ENCODE measurements at regions not wholly inside any gene's neighbourhood (a gene's known extent, or its start where the extent isn't known, plus 50 kb on each side); places are given as distances from the start of the nearest gene placed in this dataset.
A peak's percentile ranks its signal among the peaks of the same experiment; 100 is the strongest.

DNA sequence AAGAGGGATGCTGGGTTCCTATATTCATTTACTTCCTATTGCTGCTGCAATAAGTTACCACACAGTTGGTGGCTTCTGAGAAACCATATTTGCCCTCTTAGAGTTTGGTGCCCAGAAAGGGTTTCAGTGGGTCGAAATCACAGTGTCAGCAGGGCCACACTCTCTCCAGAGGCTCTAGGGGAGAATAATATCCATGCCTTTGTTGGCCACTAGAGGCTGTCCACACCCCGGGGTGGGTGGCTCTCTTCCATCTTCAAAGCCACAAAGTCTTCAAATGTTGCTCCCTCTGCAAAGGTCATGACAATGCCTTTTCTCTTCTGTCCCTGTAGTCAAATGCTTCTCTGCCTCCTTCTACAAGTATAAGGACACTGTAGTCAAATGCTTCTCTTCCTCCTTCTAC, 989.4 kb downstream of the CCSER2 start:
- TF ChIP-seq, protein P1, sequence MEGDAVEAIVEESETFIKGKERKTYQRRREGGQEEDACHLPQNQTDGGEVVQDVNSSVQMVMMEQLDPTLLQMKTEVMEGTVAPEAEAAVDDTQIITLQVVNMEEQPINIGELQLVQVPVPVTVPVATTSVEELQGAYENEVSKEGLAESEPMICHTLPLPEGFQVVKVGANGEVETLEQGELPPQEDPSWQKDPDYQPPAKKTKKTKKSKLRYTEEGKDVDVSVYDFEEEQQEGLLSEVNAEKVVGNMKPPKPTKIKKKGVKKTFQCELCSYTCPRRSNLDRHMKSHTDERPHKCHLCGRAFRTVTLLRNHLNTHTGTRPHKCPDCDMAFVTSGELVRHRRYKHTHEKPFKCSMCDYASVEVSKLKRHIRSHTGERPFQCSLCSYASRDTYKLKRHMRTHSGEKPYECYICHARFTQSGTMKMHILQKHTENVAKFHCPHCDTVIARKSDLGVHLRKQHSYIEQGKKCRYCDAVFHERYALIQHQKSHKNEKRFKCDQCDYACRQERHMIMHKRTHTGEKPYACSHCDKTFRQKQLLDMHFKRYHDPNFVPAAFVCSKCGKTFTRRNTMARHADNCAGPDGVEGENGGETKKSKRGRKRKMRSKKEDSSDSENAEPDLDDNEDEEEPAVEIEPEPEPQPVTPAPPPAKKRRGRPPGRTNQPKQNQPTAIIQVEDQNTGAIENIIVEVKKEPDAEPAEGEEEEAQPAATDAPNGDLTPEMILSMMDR (conservative IDR thresholded peaks at IDR 0.05; ENCODE audit: low read depth in 2 of 2), result peak; percentile 19 to 23; a peak in 1 of 4 replicates
- TF ChIP-seq EZH2 (IDR thresholded peaks at IDR 0.05; ENCODE audit: low read depth, unreplicated experiment) (no peak), JUNB (IDR thresholded peaks at IDR 0.05; ENCODE audit: unreplicated experiment) (no peak), EZH2phosphoT487 (IDR thresholded peaks at IDR 0.05; ENCODE audit: unreplicated experiment) (no peak), CREB1 (CRISPR knock-in tag; IDR thresholded peaks at IDR 0.05; ENCODE audit: low read depth) (no peak), POLR2AphosphoS5 (IDR thresholded peaks at IDR 0.05; ENCODE audit: low read depth) (no peak), NANOG (IDR thresholded peaks at IDR 0.05; ENCODE audit: borderline replicate concordance) (no peak), ZNF114 (CRISPR knock-in tag; IDR thresholded peaks at IDR 0.05) (no peak), STAT1 (IDR thresholded peaks at IDR 0.05; ENCODE audit: unreplicated experiment) (no peak)
- TF ChIP-seq, protein P2, sequence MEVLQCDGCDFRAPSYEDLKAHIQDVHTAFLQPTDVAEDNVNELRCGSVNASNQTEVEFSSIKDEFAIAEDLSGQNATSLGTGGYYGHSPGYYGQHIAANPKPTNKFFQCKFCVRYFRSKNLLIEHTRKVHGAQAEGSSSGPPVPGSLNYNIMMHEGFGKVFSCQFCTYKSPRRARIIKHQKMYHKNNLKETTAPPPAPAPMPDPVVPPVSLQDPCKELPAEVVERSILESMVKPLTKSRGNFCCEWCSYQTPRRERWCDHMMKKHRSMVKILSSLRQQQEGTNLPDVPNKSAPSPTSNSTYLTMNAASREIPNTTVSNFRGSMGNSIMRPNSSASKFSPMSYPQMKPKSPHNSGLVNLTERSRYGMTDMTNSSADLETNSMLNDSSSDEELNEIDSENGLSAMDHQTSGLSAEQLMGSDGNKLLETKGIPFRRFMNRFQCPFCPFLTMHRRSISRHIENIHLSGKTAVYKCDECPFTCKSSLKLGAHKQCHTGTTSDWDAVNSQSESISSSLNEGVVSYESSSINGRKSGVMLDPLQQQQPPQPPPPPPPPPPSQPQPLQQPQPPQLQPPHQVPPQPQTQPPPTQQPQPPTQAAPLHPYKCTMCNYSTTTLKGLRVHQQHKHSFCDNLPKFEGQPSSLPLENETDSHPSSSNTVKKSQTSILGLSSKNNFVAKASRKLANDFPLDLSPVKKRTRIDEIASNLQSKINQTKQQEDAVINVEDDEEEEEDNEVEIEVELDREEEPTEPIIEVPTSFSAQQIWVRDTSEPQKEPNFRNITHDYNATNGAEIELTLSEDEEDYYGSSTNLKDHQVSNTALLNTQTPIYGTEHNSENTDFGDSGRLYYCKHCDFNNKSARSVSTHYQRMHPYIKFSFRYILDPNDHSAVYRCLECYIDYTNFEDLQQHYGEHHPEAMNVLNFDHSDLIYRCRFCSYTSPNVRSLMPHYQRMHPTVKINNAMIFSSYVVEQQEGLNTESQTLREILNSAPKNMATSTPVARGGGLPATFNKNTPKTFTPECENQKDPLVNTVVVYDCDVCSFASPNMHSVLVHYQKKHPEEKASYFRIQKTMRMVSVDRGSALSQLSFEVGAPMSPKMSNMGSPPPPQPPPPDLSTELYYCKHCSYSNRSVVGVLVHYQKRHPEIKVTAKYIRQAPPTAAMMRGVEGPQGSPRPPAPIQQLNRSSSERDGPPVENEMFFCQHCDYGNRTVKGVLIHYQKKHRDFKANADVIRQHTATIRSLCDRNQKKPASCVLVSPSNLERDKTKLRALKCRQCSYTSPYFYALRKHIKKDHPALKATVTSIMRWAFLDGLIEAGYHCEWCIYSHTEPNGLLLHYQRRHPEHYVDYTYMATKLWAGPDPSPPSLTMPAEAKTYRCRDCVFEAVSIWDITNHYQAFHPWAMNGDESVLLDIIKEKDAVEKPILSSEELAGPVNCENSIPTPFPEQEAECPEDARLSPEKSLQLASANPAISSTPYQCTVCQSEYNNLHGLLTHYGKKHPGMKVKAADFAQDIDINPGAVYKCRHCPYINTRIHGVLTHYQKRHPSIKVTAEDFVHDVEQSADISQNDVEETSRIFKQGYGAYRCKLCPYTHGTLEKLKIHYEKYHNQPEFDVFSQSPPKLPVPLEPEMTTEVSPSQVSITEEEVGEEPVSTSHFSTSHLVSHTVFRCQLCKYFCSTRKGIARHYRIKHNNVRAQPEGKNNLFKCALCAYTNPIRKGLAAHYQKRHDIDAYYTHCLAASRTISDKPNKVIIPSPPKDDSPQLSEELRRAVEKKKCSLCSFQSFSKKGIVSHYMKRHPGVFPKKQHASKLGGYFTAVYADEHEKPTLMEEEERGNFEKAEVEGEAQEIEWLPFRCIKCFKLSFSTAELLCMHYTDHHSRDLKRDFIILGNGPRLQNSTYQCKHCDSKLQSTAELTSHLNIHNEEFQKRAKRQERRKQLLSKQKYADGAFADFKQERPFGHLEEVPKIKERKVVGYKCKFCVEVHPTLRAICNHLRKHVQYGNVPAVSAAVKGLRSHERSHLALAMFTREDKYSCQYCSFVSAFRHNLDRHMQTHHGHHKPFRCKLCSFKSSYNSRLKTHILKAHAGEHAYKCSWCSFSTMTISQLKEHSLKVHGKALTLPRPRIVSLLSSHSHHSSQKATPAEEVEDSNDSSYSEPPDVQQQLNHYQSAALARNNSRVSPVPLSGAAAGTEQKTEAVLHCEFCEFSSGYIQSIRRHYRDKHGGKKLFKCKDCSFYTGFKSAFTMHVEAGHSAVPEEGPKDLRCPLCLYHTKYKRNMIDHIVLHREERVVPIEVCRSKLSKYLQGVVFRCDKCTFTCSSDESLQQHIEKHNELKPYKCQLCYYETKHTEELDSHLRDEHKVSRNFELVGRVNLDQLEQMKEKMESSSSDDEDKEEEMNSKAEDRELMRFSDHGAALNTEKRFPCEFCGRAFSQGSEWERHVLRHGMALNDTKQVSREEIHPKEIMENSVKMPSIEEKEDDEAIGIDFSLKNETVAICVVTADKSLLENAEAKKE (CRISPR knock-in tag; IDR thresholded peaks at IDR 0.05), result no peak
- TF ChIP-seq, protein P3, sequence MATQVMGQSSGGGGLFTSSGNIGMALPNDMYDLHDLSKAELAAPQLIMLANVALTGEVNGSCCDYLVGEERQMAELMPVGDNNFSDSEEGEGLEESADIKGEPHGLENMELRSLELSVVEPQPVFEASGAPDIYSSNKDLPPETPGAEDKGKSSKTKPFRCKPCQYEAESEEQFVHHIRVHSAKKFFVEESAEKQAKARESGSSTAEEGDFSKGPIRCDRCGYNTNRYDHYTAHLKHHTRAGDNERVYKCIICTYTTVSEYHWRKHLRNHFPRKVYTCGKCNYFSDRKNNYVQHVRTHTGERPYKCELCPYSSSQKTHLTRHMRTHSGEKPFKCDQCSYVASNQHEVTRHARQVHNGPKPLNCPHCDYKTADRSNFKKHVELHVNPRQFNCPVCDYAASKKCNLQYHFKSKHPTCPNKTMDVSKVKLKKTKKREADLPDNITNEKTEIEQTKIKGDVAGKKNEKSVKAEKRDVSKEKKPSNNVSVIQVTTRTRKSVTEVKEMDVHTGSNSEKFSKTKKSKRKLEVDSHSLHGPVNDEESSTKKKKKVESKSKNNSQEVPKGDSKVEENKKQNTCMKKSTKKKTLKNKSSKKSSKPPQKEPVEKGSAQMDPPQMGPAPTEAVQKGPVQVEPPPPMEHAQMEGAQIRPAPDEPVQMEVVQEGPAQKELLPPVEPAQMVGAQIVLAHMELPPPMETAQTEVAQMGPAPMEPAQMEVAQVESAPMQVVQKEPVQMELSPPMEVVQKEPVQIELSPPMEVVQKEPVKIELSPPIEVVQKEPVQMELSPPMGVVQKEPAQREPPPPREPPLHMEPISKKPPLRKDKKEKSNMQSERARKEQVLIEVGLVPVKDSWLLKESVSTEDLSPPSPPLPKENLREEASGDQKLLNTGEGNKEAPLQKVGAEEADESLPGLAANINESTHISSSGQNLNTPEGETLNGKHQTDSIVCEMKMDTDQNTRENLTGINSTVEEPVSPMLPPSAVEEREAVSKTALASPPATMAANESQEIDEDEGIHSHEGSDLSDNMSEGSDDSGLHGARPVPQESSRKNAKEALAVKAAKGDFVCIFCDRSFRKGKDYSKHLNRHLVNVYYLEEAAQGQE (IDR thresholded peaks at IDR 0.05; ENCODE audit: unreplicated experiment), result no peak
- TF ChIP-seq, protein P4, sequence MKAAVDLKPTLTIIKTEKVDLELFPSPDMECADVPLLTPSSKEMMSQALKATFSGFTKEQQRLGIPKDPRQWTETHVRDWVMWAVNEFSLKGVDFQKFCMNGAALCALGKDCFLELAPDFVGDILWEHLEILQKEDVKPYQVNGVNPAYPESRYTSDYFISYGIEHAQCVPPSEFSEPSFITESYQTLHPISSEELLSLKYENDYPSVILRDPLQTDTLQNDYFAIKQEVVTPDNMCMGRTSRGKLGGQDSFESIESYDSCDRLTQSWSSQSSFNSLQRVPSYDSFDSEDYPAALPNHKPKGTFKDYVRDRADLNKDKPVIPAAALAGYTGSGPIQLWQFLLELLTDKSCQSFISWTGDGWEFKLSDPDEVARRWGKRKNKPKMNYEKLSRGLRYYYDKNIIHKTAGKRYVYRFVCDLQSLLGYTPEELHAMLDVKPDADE (IDR thresholded peaks at IDR 0.05), result no peak

Measured in GM23338 (cell line).